HepG2 (cell line): ENCODE measurements at regions not wholly inside any gene's neighbourhood (a gene's known extent, or its start where the extent isn't known, plus 50 kb on each side); places are given as distances from the start of the nearest gene placed in this dataset.

Experiments
- ATAC-seq: fragments of 200-7000 bp; cut with Tn5 transposase; 3 replicates; pipeline ENCODE4 v1.9.1; 2020; ENCODE audit warnings: mild to moderate bottlenecking, moderate library complexity
- BruUV-seq: library from RNA; stranded (reverse); fragments of 400-500 nt; replicated peaks from 2 replicates; lab custom pipeline; 2021; lab: Mats Ljungman, UMichigan
- CTCF ChIA-PET: fragments of 300-600 bp; formaldehyde crosslinking; extraction: SDS; loops from one replicate; lab custom pipeline; 2021; ENCODE audit warnings: low total read pairs, inconsistent platforms, low intra/inter-chr PET ratio; lab: Yijun Ruan, JAX
- POLR2A ChIA-PET: fragments of 350-600 bp; sonication (Branson Sonifier 250); formaldehyde crosslinking; loops from one replicate; lab custom pipeline; 2020; ENCODE audit warnings: antibody characterized with exemption, inconsistent platforms; lab: Yijun Ruan, JAX
- DNase-seq: peaks from one replicate; pipeline ENCODE4 v3.0.0-alpha.2; 2015; ENCODE audit warnings: low spot score
- FAIRE-seq: peaks from 3 replicates; lab custom pipeline; 2011; peaks lifted over from hg19 to GRCh38; lab: Jason Lieb, UNC
- H2AFZ ChIP-seq: one replicate; pipeline ENCODE4 v1.6.1; 2011; ENCODE audit warnings: low read length, inconsistent platforms
- H3K27ac ChIP-seq: fragments of 300-600 bp; 3 replicates; pipeline ENCODE4 v1.8.0; 2011; ENCODE audit warnings: mixed run types, mild to moderate bottlenecking, mixed read lengths, low read length, inconsistent platforms; ENCODE audit not compliant: insufficient read depth; ENCODE audit errors: extremely low read length
- H3K27me3 ChIP-seq, 2 experiments: fragments of 200-600 bp in 1 of 2; 2 replicates in 1 of 2; 3 replicates in 1 of 2; pipeline versions ENCODE4 v1.6.0 to v1.8.0; 2011; ENCODE audit warnings: low read length in 2 of 2, mild to moderate bottlenecking in 2 of 2, moderate library complexity in 2 of 2, inconsistent platforms in 1 of 2; ENCODE audit not compliant: insufficient read depth in 2 of 2, control insufficient read depth in 1 of 2
- H3K36me3 ChIP-seq, 2 experiments: fragments of 200-600 bp in 1 of 2; replicated peaks in 1 of 2; 2 replicates in 1 of 2; 3 replicates in 1 of 2; pipeline versions ENCODE4 v1.5.1 to v1.8.0; 2011; ENCODE audit warnings: low read length in 2 of 2, inconsistent platforms in 1 of 2; ENCODE audit not compliant: insufficient read depth in 2 of 2, control insufficient read depth in 1 of 2
- H3K4me1 ChIP-seq: 2 replicates; pipeline ENCODE4 v1.5.1; 2012; ENCODE audit warnings: low read length, inconsistent platforms; ENCODE audit not compliant: insufficient read depth
- H3K4me2 ChIP-seq: 2 replicates; pipeline ENCODE4 v1.6.0; 2011; ENCODE audit warnings: low read depth, low read length, inconsistent platforms
- H3K4me3 ChIP-seq, 3 experiments: fragments of 200-600 bp in 1 of 3; sonication (generic), shearing (Covaris generic) in 1 of 3; replicated peaks in 1 of 3; 2 replicates each; pipeline ENCODE4 v1.5.1; 2011 to 2016; ENCODE audit warnings: low read length in 3 of 3, inconsistent platforms in 2 of 3, low read depth in 2 of 3, mild to moderate bottlenecking in 2 of 3, control low read depth in 1 of 3, mixed read lengths in 1 of 3; ENCODE audit not compliant: insufficient read depth in 1 of 3
- H3K79me2 ChIP-seq: one replicate; pipeline ENCODE4 v1.6.1; 2011; ENCODE audit warnings: low read length, inconsistent platforms; ENCODE audit not compliant: insufficient read depth
- H3K9ac ChIP-seq: 2 replicates; pipeline ENCODE4 v1.6.0; 2011; ENCODE audit warnings: mild to moderate bottlenecking, low read depth, low read length, inconsistent platforms; ENCODE audit not compliant: insufficient read depth
- H3K9me3 ChIP-seq: 2 replicates; pipeline ENCODE4 v1.5.1; 2012; ENCODE audit warnings: mild to moderate bottlenecking, low read length
- H4K20me1 ChIP-seq: 2 replicates; pipeline ENCODE4 v1.6.0; 2011; ENCODE audit warnings: inconsistent platforms, mild to moderate bottlenecking, low read length, moderate library complexity; ENCODE audit not compliant: insufficient read depth
- CCAR2 ChIP-seq: fragments of 200-400 bp; formaldehyde crosslinking; optimal IDR thresholded peaks from 2 replicates; pipeline ENCODE3; 2018; ENCODE audit warnings: low read depth, mild to moderate bottlenecking, low read length, moderate library complexity
- DMAP1 ChIP-seq: IDR thresholded peaks from 2 replicates; pipeline ENCODE4 v1.6.1; 2016
- DR1 ChIP-seq: sonication (generic); formaldehyde crosslinking; IDR thresholded peaks from 2 replicates; pipeline ENCODE4 v1.8.0; 2021; ENCODE audit warnings: mild to moderate bottlenecking, missing genetic modification reagents, inconsistent platforms
- FIP1L1 ChIP-seq: fragments of 200-400 bp; formaldehyde crosslinking; IDR thresholded peaks from 2 replicates; pipeline ENCODE4 v1.6.1; 2018; ENCODE audit warnings: low read depth, mild to moderate bottlenecking, low read length, moderate library complexity, borderline replicate concordance; ENCODE audit not compliant: insufficient read depth
- MAF1 ChIP-seq: sonication (generic); formaldehyde crosslinking; IDR thresholded peaks from 2 replicates; pipeline ENCODE4 v1.5.0; 2020; ENCODE audit warnings: missing genetic modification reagents, borderline replicate concordance
- POLR2A ChIP-seq, 2 experiments: IDR thresholded peaks; 2 replicates each; pipeline ENCODE4 v1.6.1; 2011; ENCODE audit warnings: low read depth in 2 of 2, low read length in 2 of 2, mild to moderate bottlenecking in 1 of 2, moderate library complexity in 1 of 2; ENCODE audit not compliant: insufficient read depth in 1 of 2
- REPIN1 ChIP-seq: sonication (generic); formaldehyde crosslinking; IDR thresholded peaks from 2 replicates; pipeline ENCODE4 v1.8.0; 2022; ENCODE audit warnings: missing genetic modification reagents, low read depth, mild to moderate bottlenecking, borderline replicate concordance
- SP140L ChIP-seq: sonication (generic); formaldehyde crosslinking; IDR thresholded peaks from 2 replicates; pipeline ENCODE4 v1.4.0; 2020; ENCODE audit warnings: missing genetic modification reagents, borderline replicate concordance
- ZNF441 ChIP-seq: sonication (generic); formaldehyde crosslinking; IDR thresholded peaks from 2 replicates; pipeline ENCODE4 v1.7.0; 2021; ENCODE audit warnings: missing genetic modification reagents, borderline replicate concordance
- ZNF552 ChIP-seq: sonication (generic); formaldehyde crosslinking; IDR thresholded peaks from 2 replicates; pipeline ENCODE4 v1.9.0; 2022; ENCODE audit warnings: missing genetic modification reagents, mild to moderate bottlenecking, borderline replicate concordance
- WGBS: methylation state at CpG from one replicate; pipeline ENCODE4 v1.1.6; 2017; ENCODE audit warnings: low lambda C conversion rate; 5-methylcytosine and 5-hydroxymethylcytosine counted together
- in situ Hi-C: cut with HindIII; loops from 2 replicates; pipeline ENCODE4 v1.10.0; 2017; ENCODE audit warnings: low pct_unique_long_range_greater_than_20kb; ENCODE audit not compliant: extremely low pct_ligation_motif_present
- intact Hi-C: fragments of 100-400 bp; cut with micrococcal nuclease; formaldehyde crosslinking; loops from one replicate; pipeline ENCODE4 v1.10.0; 2022; ENCODE audit not compliant: unreplicated experiment
- TF ChIP-seq, protein P1 (sequence below): sonication (generic); formaldehyde crosslinking; IDR thresholded peaks from 2 replicates; pipeline ENCODE4 v1.4.0; 2020; ENCODE audit warnings: missing genetic modification reagents, borderline replicate concordance
- TF ChIP-seq, protein P2 (sequence below): sonication (generic); formaldehyde crosslinking; IDR thresholded peaks from 2 replicates; pipeline ENCODE4 v1.5.0; 2020; ENCODE audit warnings: missing genetic modification reagents, mild to moderate bottlenecking, borderline replicate concordance

DNA sequence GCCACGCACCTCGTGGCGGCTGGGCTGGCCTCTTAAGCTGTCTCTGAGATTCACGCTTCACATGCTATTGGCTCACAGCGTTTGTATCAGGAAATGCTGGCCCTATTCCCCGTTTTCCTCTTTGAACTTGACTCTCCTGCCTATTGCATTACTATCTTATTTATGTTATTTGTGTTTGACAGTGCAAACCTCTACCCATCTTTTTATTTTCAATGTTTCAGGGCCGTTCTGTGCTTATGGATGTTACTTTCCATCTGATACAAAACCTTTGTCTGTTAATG is 149.9 kb upstream of the TWIST2 start:
- no peak overlapping the region for H3K9ac ChIP-seq
- no peaks in the 10 kb centered on the region for H3K36me3 ChIP-seq
- in situ Hi-C loops (no loop called here), intact Hi-C loops (no loop called here)
- no peak overlapping the region for H3K4me3 ChIP-seq
- no peak for FAIRE-seq
- no peak overlapping the region for H2AFZ ChIP-seq
- no peak for ATAC-seq
- CTCF ChIA-PET: no interaction called here
- peaks cover 6 to 58% of the 10 kb centered on the region in 2 experiments; a peak in 4 of 5 replicates for H3K27me3 ChIP-seq
- H3K79me2 ChIP-seq: no peaks in the 10 kb centered on the region
- H3K27ac ChIP-seq: no peak overlapping the region
- no peaks in the 10 kb centered on the region for H3K9me3 ChIP-seq
- H3K4me1 ChIP-seq: 0 out of 2 replicates have a peak, but pooled peaks cover 7% of the 10 kb centered on the region
- no peak overlapping the region for H3K4me2 ChIP-seq
- no TSS peak for BruUV-seq
- no peak for DNase-seq
- no peak for TF ChIP-seq CCAR2
- no peak for TF ChIP-seq DMAP1
- TF ChIP-seq ZNF552 (CRISPR knock-in tag): no peak
- TF ChIP-seq MAF1 (CRISPR knock-in tag): no peak
- no peak for TF ChIP-seq SP140L (CRISPR knock-in tag)
- no peak for TF ChIP-seq REPIN1 (CRISPR knock-in tag)
- TF ChIP-seq, protein P1, sequence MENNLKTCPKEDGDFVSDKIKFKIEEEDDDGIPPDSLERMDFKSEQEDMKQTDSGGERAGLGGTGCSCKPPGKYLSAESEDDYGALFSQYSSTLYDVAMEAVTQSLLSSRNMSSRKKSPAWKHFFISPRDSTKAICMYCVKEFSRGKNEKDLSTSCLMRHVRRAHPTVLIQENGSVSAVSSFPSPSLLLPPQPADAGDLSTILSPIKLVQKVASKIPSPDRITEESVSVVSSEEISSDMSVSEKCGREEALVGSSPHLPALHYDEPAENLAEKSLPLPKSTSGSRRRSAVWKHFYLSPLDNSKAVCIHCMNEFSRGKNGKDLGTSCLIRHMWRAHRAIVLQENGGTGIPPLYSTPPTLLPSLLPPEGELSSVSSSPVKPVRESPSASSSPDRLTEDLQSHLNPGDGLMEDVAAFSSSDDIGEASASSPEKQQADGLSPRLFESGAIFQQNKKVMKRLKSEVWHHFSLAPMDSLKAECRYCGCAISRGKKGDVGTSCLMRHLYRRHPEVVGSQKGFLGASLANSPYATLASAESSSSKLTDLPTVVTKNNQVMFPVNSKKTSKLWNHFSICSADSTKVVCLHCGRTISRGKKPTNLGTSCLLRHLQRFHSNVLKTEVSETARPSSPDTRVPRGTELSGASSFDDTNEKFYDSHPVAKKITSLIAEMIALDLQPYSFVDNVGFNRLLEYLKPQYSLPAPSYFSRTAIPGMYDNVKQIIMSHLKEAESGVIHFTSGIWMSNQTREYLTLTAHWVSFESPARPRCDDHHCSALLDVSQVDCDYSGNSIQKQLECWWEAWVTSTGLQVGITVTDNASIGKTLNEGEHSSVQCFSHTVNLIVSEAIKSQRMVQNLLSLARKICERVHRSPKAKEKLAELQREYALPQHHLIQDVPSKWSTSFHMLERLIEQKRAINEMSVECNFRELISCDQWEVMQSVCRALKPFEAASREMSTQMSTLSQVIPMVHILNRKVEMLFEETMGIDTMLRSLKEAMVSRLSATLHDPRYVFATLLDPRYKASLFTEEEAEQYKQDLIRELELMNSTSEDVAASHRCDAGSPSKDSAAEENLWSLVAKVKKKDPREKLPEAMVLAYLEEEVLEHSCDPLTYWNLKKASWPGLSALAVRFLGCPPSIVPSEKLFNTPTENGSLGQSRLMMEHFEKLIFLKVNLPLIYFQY (CRISPR knock-in tag): no peak
- no peak for TF ChIP-seq DR1 (CRISPR knock-in tag)
- no peak for TF ChIP-seq POLR2A (IDR thresholded peaks at IDR 0.05; ENCODE audit: insufficient read depth in 1 of 2, low read depth in 2 of 2, low read length in 2 of 2)
- TF ChIP-seq FIP1L1: no peak
- TF ChIP-seq, protein P2, sequence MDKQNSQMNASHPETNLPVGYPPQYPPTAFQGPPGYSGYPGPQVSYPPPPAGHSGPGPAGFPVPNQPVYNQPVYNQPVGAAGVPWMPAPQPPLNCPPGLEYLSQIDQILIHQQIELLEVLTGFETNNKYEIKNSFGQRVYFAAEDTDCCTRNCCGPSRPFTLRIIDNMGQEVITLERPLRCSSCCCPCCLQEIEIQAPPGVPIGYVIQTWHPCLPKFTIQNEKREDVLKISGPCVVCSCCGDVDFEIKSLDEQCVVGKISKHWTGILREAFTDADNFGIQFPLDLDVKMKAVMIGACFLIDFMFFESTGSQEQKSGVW (CRISPR knock-in tag): no peak
- no peak for TF ChIP-seq ZNF441 (CRISPR knock-in tag)
- no peaks in the 10 kb centered on the region for H4K20me1 ChIP-seq
- POLR2A ChIA-PET: no interaction called here
- WGBS: 38% methylated on average over 7 of the region's 7 CpGs
